ENCODE measurements at regions not wholly inside any gene's neighbourhood (a gene's known extent, or its start where the extent isn't known, plus 50 kb on each side); places are given as distances from the start of the nearest gene placed in this dataset.

DNA sequence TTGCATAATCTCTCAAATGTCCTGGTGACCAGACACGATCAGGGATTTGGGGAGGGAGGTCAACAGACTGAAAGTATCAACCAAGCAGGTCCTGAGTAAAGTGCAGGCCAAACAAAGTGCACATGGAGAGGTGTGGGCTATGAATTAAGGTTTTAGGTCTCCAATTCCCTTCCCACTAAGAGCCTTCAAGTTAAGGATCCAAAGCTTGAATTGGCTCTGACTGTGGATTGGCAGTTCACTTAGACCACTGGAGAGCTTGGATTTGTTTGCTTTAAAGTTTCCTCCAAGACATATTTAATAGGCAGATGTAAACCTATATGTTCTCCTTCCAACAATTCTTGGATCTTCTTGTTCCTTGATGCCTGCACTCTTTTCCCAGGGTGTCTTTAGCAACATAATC lies 129.6 kb upstream of the IGF1 start:
- H3K4me3 ChIP-seq (ENCODE audit: low read length), result no peak overlapping the region
- whole genome bisulfite sequencing (ENCODE audit: insufficient coverage), result no CpG with 5 or more reads among the region's 1 CpG
- H3K9me3 ChIP-seq (replicated peaks; ENCODE audit: control insufficient read depth, low read depth, low read length), result no peaks in the 10 kb centered on the region
- H3K4me1 ChIP-seq (ENCODE audit: control insufficient read depth, insufficient read depth, low read length), result no peaks in the 10 kb centered on the region
- H3K27me3 ChIP-seq (ENCODE audit: control insufficient read depth, insufficient read depth, low read length), result no peaks in the 10 kb centered on the region
- DNase-seq, result peak; percentile 94
- no peaks in the 10 kb centered on the region for H3K36me3 ChIP-seq (ENCODE audit: control insufficient read depth, insufficient read depth, low read length)
- H3K27ac ChIP-seq (ENCODE audit: low read length), result no peak overlapping the region

DNA sequence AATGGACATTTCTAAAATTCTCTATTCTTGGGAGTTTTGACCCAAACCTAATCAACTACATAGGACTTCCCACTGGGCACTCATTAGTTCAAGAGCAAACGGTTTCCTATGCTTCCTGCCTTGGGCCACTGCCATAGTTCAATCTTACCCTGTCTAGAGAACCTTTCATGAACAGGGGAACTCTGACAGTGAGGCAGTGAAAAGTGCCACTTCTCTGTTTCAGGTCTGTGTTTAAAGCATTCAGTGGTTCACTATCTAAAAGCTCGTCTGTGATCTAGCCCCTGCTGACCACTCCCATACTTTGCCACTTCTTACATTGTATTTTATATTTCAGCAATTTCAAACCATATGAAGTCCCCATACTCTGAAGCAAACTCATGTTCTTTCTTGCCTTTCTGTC lies 122.7 kb upstream of the IGF1 start:
- peak overlapping the region; percentile 88 for H3K27ac ChIP-seq (ENCODE audit: low read length)

DNA sequence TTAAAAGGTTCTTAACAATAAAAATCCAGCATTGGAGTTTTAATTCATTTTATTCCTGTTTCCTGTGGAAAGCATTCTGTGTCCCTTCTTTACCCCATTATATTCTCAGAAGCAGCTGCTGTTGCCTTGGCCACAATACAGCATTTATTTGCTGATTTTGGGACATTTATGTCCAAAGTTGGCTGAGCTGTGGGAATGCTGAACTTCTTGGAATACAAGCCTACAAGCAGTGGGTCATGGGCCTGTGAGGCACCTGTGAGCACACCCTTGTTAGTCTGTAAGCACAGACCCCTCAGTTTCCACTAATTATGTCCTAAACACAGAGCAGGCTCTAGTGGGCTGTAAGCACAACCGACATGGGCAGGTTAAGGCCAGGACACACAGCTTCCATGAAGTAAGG lies 122.2 kb upstream of the IGF1 start:
- H3K27me3 ChIP-seq (ENCODE audit: control insufficient read depth, insufficient read depth, low read length), result no peaks in the 10 kb centered on the region
- H3K4me3 ChIP-seq (ENCODE audit: low read length), result no peak overlapping the region
- no CpG with 5 or more reads among the region's 1 CpG for WGBS (ENCODE audit: insufficient coverage)
- peak overlapping the region; percentile 88 for H3K27ac ChIP-seq (ENCODE audit: low read length)
- no peaks in the 10 kb centered on the region for H3K36me3 ChIP-seq (ENCODE audit: control insufficient read depth, insufficient read depth, low read length)
- no peaks in the 10 kb centered on the region for H3K9me3 ChIP-seq (replicated peaks; ENCODE audit: control insufficient read depth, low read depth, low read length)
- DNase-seq, result peak; percentile 93
- H3K4me1 ChIP-seq (ENCODE audit: control insufficient read depth, insufficient read depth, low read length), result peaks cover 12% of the 10 kb centered on the region

More for the DNA sequence above, 122.7 kb upstream of the IGF1 start:
- no peak overlapping the region for H3K4me3 ChIP-seq (ENCODE audit: low read length)
- peaks cover 12% of the 10 kb centered on the region for H3K4me1 ChIP-seq (ENCODE audit: control insufficient read depth, insufficient read depth, low read length)
- no peaks in the 10 kb centered on the region for H3K9me3 ChIP-seq (replicated peaks; ENCODE audit: control insufficient read depth, low read depth, low read length)
- no peaks in the 10 kb centered on the region for H3K36me3 ChIP-seq (ENCODE audit: control insufficient read depth, insufficient read depth, low read length)
- H3K27me3 ChIP-seq (ENCODE audit: control insufficient read depth, insufficient read depth, low read length), result no peaks in the 10 kb centered on the region
- 50% methylated on average over 1 of the region's 2 CpGs for WGBS (ENCODE audit: insufficient coverage)
- no peak for DNase-seq

DNA sequence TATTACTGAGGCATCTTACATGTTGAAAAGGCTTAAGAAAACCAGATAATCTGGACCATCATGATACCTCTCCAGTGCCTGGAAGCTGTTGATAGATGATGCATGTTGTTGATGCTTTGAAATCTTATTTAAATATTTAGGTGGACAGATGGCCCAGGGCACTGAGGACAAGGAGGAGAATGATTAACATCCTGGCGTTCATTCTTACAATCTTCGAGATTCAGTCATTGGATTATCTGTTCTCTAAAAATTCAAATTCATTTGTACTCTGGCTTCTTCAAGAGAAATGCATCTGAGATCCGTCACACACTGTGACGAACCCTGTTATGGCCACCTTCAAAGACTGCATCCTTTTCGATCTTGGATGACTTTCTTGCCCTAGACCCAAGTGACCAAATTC lies 121.3 kb upstream of the IGF1 start:
- no peaks in the 10 kb centered on the region for H3K36me3 ChIP-seq (ENCODE audit: control insufficient read depth, insufficient read depth, low read length)
- H3K9me3 ChIP-seq (replicated peaks; ENCODE audit: control insufficient read depth, low read depth, low read length), result no peaks in the 10 kb centered on the region
- no peak for DNase-seq
- H3K27me3 ChIP-seq (ENCODE audit: control insufficient read depth, insufficient read depth, low read length), result no peaks in the 10 kb centered on the region
- WGBS (ENCODE audit: insufficient coverage), result 36% methylated on average over 2 of the region's 5 CpGs
- no peak overlapping the region for H3K4me3 ChIP-seq (ENCODE audit: low read length)
- peaks cover 20% of the 10 kb centered on the region for H3K4me1 ChIP-seq (ENCODE audit: control insufficient read depth, insufficient read depth, low read length)
- peak overlapping the region; percentile 88 for H3K27ac ChIP-seq (ENCODE audit: low read length)

DNA sequence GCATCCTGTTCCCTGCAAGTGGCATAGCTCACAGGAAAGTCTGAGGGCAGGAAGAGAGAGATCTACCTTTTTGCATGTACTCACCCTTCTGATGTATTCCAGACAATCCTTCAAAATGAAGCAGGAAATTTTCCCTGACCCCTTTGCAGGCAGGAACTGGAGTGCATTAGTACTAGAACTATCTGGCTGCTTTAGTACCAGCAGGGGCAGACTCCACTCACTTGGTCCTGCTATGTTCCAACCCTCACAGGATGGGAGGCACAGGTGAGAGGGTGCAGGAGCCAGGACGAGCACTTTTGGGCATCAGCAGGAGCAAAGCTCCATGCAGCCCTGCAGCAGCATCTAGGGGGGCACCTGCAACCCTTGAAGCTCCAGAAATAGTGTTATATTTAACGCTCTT lies 116.3 kb upstream of the IGF1 start:
- H3K27me3 ChIP-seq (ENCODE audit: control insufficient read depth, insufficient read depth, low read length), result no peaks in the 10 kb centered on the region
- DNase-seq, result no peak
- H3K4me1 ChIP-seq (ENCODE audit: control insufficient read depth, insufficient read depth, low read length), result peaks cover 18% of the 10 kb centered on the region
- H3K27ac ChIP-seq (ENCODE audit: low read length), result peak overlapping the region; percentile 55
- no peak overlapping the region for H3K4me3 ChIP-seq (ENCODE audit: low read length)
- WGBS (ENCODE audit: insufficient coverage), result 25% methylated on average over 1 of the region's 2 CpGs
- H3K9me3 ChIP-seq (replicated peaks; ENCODE audit: control insufficient read depth, low read depth, low read length), result no peaks in the 10 kb centered on the region
- H3K36me3 ChIP-seq (ENCODE audit: control insufficient read depth, insufficient read depth, low read length), result no peaks in the 10 kb centered on the region

GRCh38 chr12:102596031-102596430 lies 115.7 kb upstream of the IGF1 start:
- peaks cover 17% of the 10 kb centered on the region for H3K4me1 ChIP-seq (ENCODE audit: control insufficient read depth, insufficient read depth, low read length)
- H3K9me3 ChIP-seq (replicated peaks; ENCODE audit: control insufficient read depth, low read depth, low read length), result no peaks in the 10 kb centered on the region
- H3K27me3 ChIP-seq (ENCODE audit: control insufficient read depth, insufficient read depth, low read length), result no peaks in the 10 kb centered on the region
- peak; percentile 63 for DNase-seq
- H3K36me3 ChIP-seq (ENCODE audit: control insufficient read depth, insufficient read depth, low read length), result no peaks in the 10 kb centered on the region
- no peak overlapping the region for H3K4me3 ChIP-seq (ENCODE audit: low read length)
- 77% methylated on average over 5 of the region's 8 CpGs for WGBS (ENCODE audit: insufficient coverage)
- peak overlapping the region; percentile 55 for H3K27ac ChIP-seq (ENCODE audit: low read length)

- Histone ChIP-seq H3K36me3 (ENCODE audit: control insufficient read depth, insufficient read depth, low read length) (no peaks in the 10 kb centered on the region), H3K27me3 (ENCODE audit: control insufficient read depth, insufficient read depth, low read length) (no peaks in the 10 kb centered on the region), H3K4me3 (ENCODE audit: low read length) (no peak overlapping the region), H3K27ac (ENCODE audit: low read length) (peak overlapping the region; percentile 42), H3K4me1 (ENCODE audit: control insufficient read depth, insufficient read depth, low read length) (peaks cover 17% of the 10 kb centered on the region), H3K9me3 (replicated peaks; ENCODE audit: control insufficient read depth, low read depth, low read length) (no peaks in the 10 kb centered on the region)
- WGBS (ENCODE audit: insufficient coverage), result 94% methylated on average over 7 of the region's 10 CpGs
- no peak for DNase-seq
These were observed 115.0 kb upstream of the IGF1 start for GRCh38 chr12:102595315-102595714.

- Histone ChIP-seq H3K27me3 (ENCODE audit: control insufficient read depth, insufficient read depth, low read length) (no peaks in the 10 kb centered on the region), H3K27ac (ENCODE audit: low read length) (no peak overlapping the region), H3K9me3 (replicated peaks; ENCODE audit: control insufficient read depth, low read depth, low read length) (no peaks in the 10 kb centered on the region), H3K4me1 (ENCODE audit: control insufficient read depth, insufficient read depth, low read length) (peaks cover 17% of the 10 kb centered on the region), H3K4me3 (ENCODE audit: low read length) (no peak overlapping the region), H3K36me3 (ENCODE audit: control insufficient read depth, insufficient read depth, low read length) (no peaks in the 10 kb centered on the region)
- 45% methylated on average over 2 of the region's 4 CpGs for WGBS (ENCODE audit: insufficient coverage)
- no peak for DNase-seq
These were observed 112.8 kb upstream of the IGF1 start for GRCh38 chr12:102593134-102593533.

DNA sequence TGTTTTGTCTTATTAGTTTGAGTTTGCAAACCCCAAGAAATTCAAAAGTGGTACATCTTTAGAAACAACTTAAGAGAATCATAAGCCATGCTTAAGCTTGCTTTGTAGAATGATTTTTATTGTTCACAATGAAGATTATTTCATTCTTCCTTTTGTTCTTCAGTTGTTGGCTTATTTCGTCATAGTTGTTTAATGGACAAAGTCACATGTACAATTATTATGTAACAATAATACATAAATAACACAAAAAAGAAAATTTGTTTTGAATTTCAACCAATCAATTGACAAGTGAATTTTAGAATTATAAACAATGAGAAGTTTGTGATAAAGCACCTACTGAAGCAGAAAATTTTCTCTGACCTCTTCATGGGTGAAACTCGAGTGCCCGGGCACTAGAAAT lies 111.8 kb upstream of the IGF1 start:
- no peaks in the 10 kb centered on the region for H3K36me3 ChIP-seq (ENCODE audit: control insufficient read depth, insufficient read depth, low read length)
- peaks cover 14% of the 10 kb centered on the region for H3K4me1 ChIP-seq (ENCODE audit: control insufficient read depth, insufficient read depth, low read length)
- no peak for DNase-seq
- no peak overlapping the region for H3K4me3 ChIP-seq (ENCODE audit: low read length)
- 80% methylated on average over 1 of the region's 3 CpGs for whole genome bisulfite sequencing (ENCODE audit: insufficient coverage)
- H3K9me3 ChIP-seq (replicated peaks; ENCODE audit: control insufficient read depth, low read depth, low read length), result no peaks in the 10 kb centered on the region
- no peak overlapping the region for H3K27ac ChIP-seq (ENCODE audit: low read length)
- no peaks in the 10 kb centered on the region for H3K27me3 ChIP-seq (ENCODE audit: control insufficient read depth, insufficient read depth, low read length)

DNA sequence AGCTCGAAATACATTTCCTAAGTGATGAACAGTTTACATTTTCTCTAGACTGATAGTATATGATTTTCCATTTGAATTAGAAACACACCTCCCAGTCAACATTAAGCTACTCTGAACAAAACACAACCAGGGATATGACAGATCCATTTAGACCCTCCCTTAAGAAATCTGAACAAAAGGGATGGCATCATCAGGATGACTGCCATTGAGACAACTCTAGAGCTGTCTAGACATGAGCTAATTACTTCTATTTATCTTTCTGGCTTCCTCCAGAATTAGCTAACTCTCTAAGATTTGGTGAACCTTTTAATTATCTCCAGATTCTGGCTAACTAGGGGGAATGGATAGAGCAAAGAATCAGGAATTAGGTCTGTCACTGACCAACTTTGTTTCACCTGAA lies 92.9 kb upstream of the IGF1 start:
- no peaks in the 10 kb centered on the region for H3K27me3 ChIP-seq (ENCODE audit: control insufficient read depth, insufficient read depth, low read length)
- no peaks in the 10 kb centered on the region for H3K36me3 ChIP-seq (ENCODE audit: control insufficient read depth, insufficient read depth, low read length)
- no CpG with 5 or more reads among the region's 1 CpG for WGBS (ENCODE audit: insufficient coverage)
- H3K27ac ChIP-seq (ENCODE audit: low read length), result no peak overlapping the region
- no peak for DNase-seq
- no peak overlapping the region for H3K4me3 ChIP-seq (ENCODE audit: low read length)
- H3K4me1 ChIP-seq (ENCODE audit: control insufficient read depth, insufficient read depth, low read length), result no peaks in the 10 kb centered on the region
- no peaks in the 10 kb centered on the region for H3K9me3 ChIP-seq (replicated peaks; ENCODE audit: control insufficient read depth, low read depth, low read length)

GRCh38 chr12:102571889-102572288 lies 91.5 kb upstream of the IGF1 start:
- H3K27ac ChIP-seq (ENCODE audit: low read length), result no peak overlapping the region
- H3K4me1 ChIP-seq (ENCODE audit: control insufficient read depth, insufficient read depth, low read length), result no peaks in the 10 kb centered on the region
- no peak overlapping the region for H3K4me3 ChIP-seq (ENCODE audit: low read length)
- H3K36me3 ChIP-seq (ENCODE audit: control insufficient read depth, insufficient read depth, low read length), result no peaks in the 10 kb centered on the region
- no peaks in the 10 kb centered on the region for H3K9me3 ChIP-seq (replicated peaks; ENCODE audit: control insufficient read depth, low read depth, low read length)
- H3K27me3 ChIP-seq (ENCODE audit: control insufficient read depth, insufficient read depth, low read length), result no peaks in the 10 kb centered on the region
- 85% methylated on average over 2 of the region's 3 CpGs for WGBS (ENCODE audit: insufficient coverage)
- no peak for DNase-seq
